ENCODE measurements at regions not wholly inside any gene's neighbourhood (a gene's known extent, or its start where the extent isn't known, plus 50 kb on each side); places are given as distances from the start of the nearest gene placed in this dataset.

DNA sequence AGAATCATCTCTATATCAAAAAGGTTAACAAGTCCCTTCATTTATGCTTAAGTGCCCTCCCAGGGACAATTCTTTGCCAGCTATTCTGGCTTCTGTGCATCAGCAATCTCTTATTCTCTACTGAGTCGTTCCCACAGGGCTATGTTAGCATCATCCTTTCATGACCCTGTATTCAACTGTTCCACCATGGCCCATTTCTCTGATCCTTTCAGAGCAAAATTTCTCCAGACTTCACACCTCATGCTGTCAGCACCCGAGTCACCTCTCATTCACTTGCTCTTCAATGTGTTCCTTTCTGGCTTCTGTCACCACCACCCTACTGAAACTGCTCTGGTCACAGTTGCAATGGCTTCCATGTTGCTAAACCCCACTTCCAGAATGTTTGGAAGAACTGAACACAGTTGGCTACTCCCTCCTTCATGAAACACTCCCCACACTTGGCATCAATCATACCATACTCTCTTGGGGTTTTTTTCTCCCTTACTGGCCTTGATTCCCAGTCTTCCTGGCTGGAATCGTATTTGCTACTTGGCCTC lies 159.5 kb upstream of the HMGA2 start:
- Histone ChIP-seq H3K4me1 (ENCODE audit: insufficient read depth) (no peaks in the 10 kb centered on the region), H3K27me3 (no peaks in the 10 kb centered on the region), H2AFZ (no peak overlapping the region), H3K9me3 (ENCODE audit: low read depth) (no peaks in the 10 kb centered on the region), H3K4me3 (no peak overlapping the region), H3K36me3 (replicated peaks; ENCODE audit: insufficient read depth, low read depth) (no peaks in the 10 kb centered on the region), H3K4me2 (no peak overlapping the region), H3K79me2 (no peaks in the 10 kb centered on the region), H3K9me2 (replicated peaks; ENCODE audit: insufficient read depth) (no peaks in the 10 kb centered on the region), H4K20me1 (ENCODE audit: insufficient read depth, poor library complexity, severe bottlenecking) (no peaks in the 10 kb centered on the region), H3K27ac (no peak overlapping the region)
- no peak for DNase-seq (ENCODE audit: low spot score)
- TF ChIP-seq, protein P1, sequence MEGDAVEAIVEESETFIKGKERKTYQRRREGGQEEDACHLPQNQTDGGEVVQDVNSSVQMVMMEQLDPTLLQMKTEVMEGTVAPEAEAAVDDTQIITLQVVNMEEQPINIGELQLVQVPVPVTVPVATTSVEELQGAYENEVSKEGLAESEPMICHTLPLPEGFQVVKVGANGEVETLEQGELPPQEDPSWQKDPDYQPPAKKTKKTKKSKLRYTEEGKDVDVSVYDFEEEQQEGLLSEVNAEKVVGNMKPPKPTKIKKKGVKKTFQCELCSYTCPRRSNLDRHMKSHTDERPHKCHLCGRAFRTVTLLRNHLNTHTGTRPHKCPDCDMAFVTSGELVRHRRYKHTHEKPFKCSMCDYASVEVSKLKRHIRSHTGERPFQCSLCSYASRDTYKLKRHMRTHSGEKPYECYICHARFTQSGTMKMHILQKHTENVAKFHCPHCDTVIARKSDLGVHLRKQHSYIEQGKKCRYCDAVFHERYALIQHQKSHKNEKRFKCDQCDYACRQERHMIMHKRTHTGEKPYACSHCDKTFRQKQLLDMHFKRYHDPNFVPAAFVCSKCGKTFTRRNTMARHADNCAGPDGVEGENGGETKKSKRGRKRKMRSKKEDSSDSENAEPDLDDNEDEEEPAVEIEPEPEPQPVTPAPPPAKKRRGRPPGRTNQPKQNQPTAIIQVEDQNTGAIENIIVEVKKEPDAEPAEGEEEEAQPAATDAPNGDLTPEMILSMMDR (IDR thresholded peaks at IDR 0.05; ENCODE audit: poor library complexity), result no peak
- TF ChIP-seq EZH2 (IDR thresholded peaks at IDR 0.05; ENCODE audit: borderline replicate concordance) (no peak), EZH2phosphoT487 (IDR thresholded peaks at IDR 0.05; ENCODE audit: low read depth, severe bottlenecking, unreplicated experiment) (no peak)
- 85% methylated on average over 3 of the region's 3 CpGs for WGBS (ENCODE audit: low lambda C conversion rate, missing lambda C conversion rate)

DNA sequence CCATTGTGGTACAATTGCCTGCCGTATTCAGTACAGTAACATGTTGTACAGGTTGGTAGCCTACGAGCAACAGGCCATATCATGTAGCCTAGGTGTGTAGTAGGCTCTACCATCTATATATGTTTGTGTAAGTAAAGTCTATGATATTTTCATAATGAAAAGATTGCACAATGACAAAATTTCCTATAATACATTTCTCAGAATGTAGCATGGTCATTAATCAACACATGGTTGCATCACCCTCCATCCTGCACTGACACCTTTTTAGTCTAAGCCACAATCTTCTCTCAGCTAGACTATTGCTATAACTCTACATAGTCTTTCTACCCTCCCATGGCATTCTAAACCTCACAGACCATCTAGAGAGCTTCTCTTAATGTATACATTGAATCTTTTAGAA lies 158.5 kb upstream of the HMGA2 start:
- no peaks in the 10 kb centered on the region for H3K36me3 ChIP-seq (replicated peaks; ENCODE audit: insufficient read depth, low read depth)
- H3K27me3 ChIP-seq, result no peaks in the 10 kb centered on the region
- H2AFZ ChIP-seq, result no peak overlapping the region
- TF ChIP-seq, protein P1 (IDR thresholded peaks at IDR 0.05; ENCODE audit: poor library complexity), result no peak
- H3K4me1 ChIP-seq (ENCODE audit: insufficient read depth), result no peaks in the 10 kb centered on the region
- H3K9me3 ChIP-seq (ENCODE audit: low read depth), result no peaks in the 10 kb centered on the region
- H3K9me2 ChIP-seq (replicated peaks; ENCODE audit: insufficient read depth), result no peaks in the 10 kb centered on the region
- WGBS (ENCODE audit: low lambda C conversion rate, missing lambda C conversion rate), result 96% methylated on average over 2 of the region's 2 CpGs
- no peak overlapping the region for H3K27ac ChIP-seq
- no peak overlapping the region for H3K4me3 ChIP-seq
- no peak for DNase-seq (ENCODE audit: low spot score)
- no peaks in the 10 kb centered on the region for H3K79me2 ChIP-seq
- H3K4me2 ChIP-seq, result no peak overlapping the region
- no peaks in the 10 kb centered on the region for H4K20me1 ChIP-seq (ENCODE audit: insufficient read depth, poor library complexity, severe bottlenecking)

DNA sequence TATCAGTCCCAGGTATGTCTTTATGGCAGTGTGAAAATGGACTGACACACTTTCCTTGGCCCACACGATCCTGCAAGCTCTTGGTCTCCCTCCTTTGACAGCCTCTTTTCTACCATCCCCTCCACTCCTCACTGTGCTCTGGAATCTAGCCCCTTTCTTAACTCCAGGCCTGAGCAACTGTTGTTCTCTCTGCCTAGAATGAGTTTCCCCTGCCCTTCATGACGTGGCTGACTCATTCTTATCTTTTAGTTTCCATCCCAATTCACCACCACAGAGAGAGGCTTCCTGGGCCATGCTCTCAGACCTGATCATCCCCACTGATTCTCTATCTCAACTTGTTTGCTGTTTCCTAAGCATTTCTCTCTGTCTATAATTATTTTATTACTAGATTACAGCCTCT lies 157.4 kb upstream of the HMGA2 start:
- Histone ChIP-seq H3K9me2 (replicated peaks; ENCODE audit: insufficient read depth) (no peaks in the 10 kb centered on the region), H3K4me2 (no peak overlapping the region), H3K4me3 (no peak overlapping the region), H3K27me3 (no peaks in the 10 kb centered on the region), H3K36me3 (replicated peaks; ENCODE audit: insufficient read depth, low read depth) (no peaks in the 10 kb centered on the region), H2AFZ (no peak overlapping the region), H3K79me2 (no peaks in the 10 kb centered on the region), H3K27ac (no peak overlapping the region), H3K9me3 (ENCODE audit: low read depth) (no peaks in the 10 kb centered on the region), H3K4me1 (ENCODE audit: insufficient read depth) (no peaks in the 10 kb centered on the region), H4K20me1 (ENCODE audit: insufficient read depth, poor library complexity, severe bottlenecking) (no peaks in the 10 kb centered on the region)
- TF ChIP-seq EZH2 (IDR thresholded peaks at IDR 0.05; ENCODE audit: borderline replicate concordance), result no peak
- TF ChIP-seq EZH2phosphoT487 (IDR thresholded peaks at IDR 0.05; ENCODE audit: low read depth, severe bottlenecking, unreplicated experiment), result no peak
- TF ChIP-seq, protein P1 (IDR thresholded peaks at IDR 0.05; ENCODE audit: poor library complexity), result no peak
- DNase-seq (ENCODE audit: low spot score), result no peak
- WGBS (ENCODE audit: low lambda C conversion rate, missing lambda C conversion rate), result 60% methylated on average over 2 of the region's 2 CpGs

DNA sequence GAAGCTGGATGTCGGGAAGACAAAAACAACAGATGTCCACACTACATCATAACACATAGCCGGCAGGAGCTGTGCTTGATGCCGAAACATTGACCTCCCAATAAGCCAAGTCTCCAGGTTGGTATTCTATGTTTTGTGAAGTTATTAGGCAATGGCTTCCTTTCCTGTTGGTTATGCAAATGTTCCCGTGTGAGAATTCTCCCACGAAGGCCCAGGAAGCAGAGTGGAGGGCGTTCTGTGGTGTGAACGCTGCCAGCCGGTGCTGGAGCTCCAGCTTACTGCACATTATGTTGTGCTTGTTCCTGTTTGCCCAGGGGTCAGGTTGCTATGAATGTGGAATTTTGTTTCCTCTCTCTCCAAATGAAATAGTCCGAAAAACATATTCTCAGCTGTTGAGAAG lies 156.4 kb upstream of the HMGA2 start:
- TF ChIP-seq EZH2 (IDR thresholded peaks at IDR 0.05; ENCODE audit: borderline replicate concordance), result no peak
- TF ChIP-seq, protein P1 (IDR thresholded peaks at IDR 0.05; ENCODE audit: poor library complexity), result no peak
- TF ChIP-seq EZH2phosphoT487 (IDR thresholded peaks at IDR 0.05; ENCODE audit: low read depth, severe bottlenecking, unreplicated experiment), result no peak
- Histone ChIP-seq H3K79me2 (no peaks in the 10 kb centered on the region), H2AFZ (no peak overlapping the region), H3K27ac (no peak overlapping the region), H3K9me2 (replicated peaks; ENCODE audit: insufficient read depth) (no peaks in the 10 kb centered on the region), H3K36me3 (replicated peaks; ENCODE audit: insufficient read depth, low read depth) (no peaks in the 10 kb centered on the region), H3K27me3 (no peaks in the 10 kb centered on the region), H4K20me1 (ENCODE audit: insufficient read depth, poor library complexity, severe bottlenecking) (no peaks in the 10 kb centered on the region), H3K4me3 (no peak overlapping the region), H3K4me1 (ENCODE audit: insufficient read depth) (no peaks in the 10 kb centered on the region), H3K4me2 (no peak overlapping the region), H3K9me3 (ENCODE audit: low read depth) (no peaks in the 10 kb centered on the region)
- DNase-seq (ENCODE audit: low spot score), result no peak
- WGBS (ENCODE audit: low lambda C conversion rate, missing lambda C conversion rate), result 87% methylated on average over 9 of the region's 9 CpGs

Data from hepatocyte (in vitro differentiated cells).